ENCODE measurements at regions not wholly inside any gene's neighbourhood (a gene's known extent, or its start where the extent isn't known, plus 50 kb on each side); places are given as distances from the start of the nearest gene placed in this dataset.

GRCh38 chr13:29706923-29707322 is 111.4 kb upstream of the SLC7A1 start:
- Histone ChIP-seq H2AFZ (ENCODE audit: control insufficient read depth, low read depth, low read length) (no peak overlapping the region), H3K9me3 (replicated peaks; ENCODE audit: control insufficient read depth, insufficient read depth, low read length) (no peaks in the 10 kb centered on the region), H3K79me2 (ENCODE audit: control insufficient read depth, insufficient read depth, low read length) (no peaks in the 10 kb centered on the region), H3K4me2 (ENCODE audit: control insufficient read depth, insufficient read depth) (no peak overlapping the region), H3K36me3 (ENCODE audit: control insufficient read depth in 2 of 2, insufficient read depth in 2 of 2, low read length in 1 of 2) (no peaks in the 10 kb centered on the region), H3K27me3 (replicated peaks in 1 of 2; ENCODE audit: control insufficient read depth in 2 of 2, insufficient read depth in 2 of 2, low read length in 1 of 2) (peaks cover 2 to 5% of the 10 kb centered on the region in 2 experiments), H3K4me1 (ENCODE audit: control insufficient read depth, insufficient read depth, low read length) (no peaks in the 10 kb centered on the region), H4K20me1 (ENCODE audit: control insufficient read depth, insufficient read depth) (no peaks in the 10 kb centered on the region), H3K9ac (ENCODE audit: control insufficient read depth, insufficient read depth, low read length) (no peak overlapping the region), H3K4me3 (no peak overlapping the region), H3K27ac (ENCODE audit: control insufficient read depth, insufficient read depth) (no peak overlapping the region)
- no peak for ATAC-seq
- FAIRE-seq, result no peak
- ChIA-PET SMC1A (ENCODE audit: uncharacterized antibody, unreplicated experiment) (interaction anchor here (0.5 to 3.7 kb wide), 5 partner anchors 8 to 234 kb away, joined by 3 to 17 read pairs (median 4); no protein-coding TSS in a partner anchor), CTCF (interaction anchor here (0.7 to 7.9 kb wide), 9 partner anchors 9 to 234 kb away, joined by 3 to 80 read pairs (median 4); no protein-coding TSS in a partner anchor), POLR2A (no interaction called here), RAD21 (ENCODE audit: unreplicated experiment) (interaction anchor here (1.4 to 3.1 kb wide), 4 partner anchors 197 to 408 kb away, joined by 3 to 24 read pairs (median 4); no protein-coding TSS in a partner anchor)
- in situ Hi-C loops (cut with MboI), result no loop called here
- TF ChIP-seq SMARCA5 (IDR thresholded peaks at IDR 0.05), result no peak
- no peak for TF ChIP-seq EGR1 (IDR thresholded peaks at IDR 0.05; ENCODE audit: borderline replicate concordance in 1 of 2, low read depth in 2 of 2, low read length in 2 of 2)
- TF ChIP-seq SKIL (IDR thresholded peaks at IDR 0.05; ENCODE audit: low read depth, poor library complexity, severe bottlenecking), result no peak
- TF ChIP-seq RFX5 (IDR thresholded peaks at IDR 0.05; ENCODE audit: low read depth, low read length), result no peak
- no peak for TF ChIP-seq ZBTB40 (IDR thresholded peaks at IDR 0.05; ENCODE audit: borderline replicate concordance)
- no peak for TF ChIP-seq JUND (IDR thresholded peaks at IDR 0.05; ENCODE audit: low read depth, low read length)
- no peak for TF ChIP-seq SIX5 (IDR thresholded peaks at IDR 0.05; ENCODE audit: low read depth, low read length, severe bottlenecking)
- TF ChIP-seq TCF3 (IDR thresholded peaks at IDR 0.05; ENCODE audit: borderline replicate concordance, insufficient read depth, low read depth, low read length), result no peak
- TF ChIP-seq PML (IDR thresholded peaks at IDR 0.05; ENCODE audit: low read length), result no peak
- no peak for TF ChIP-seq HDGF (IDR thresholded peaks at IDR 0.05)
- TF ChIP-seq FOXK2 (IDR thresholded peaks at IDR 0.05), result no peak
- TF ChIP-seq JUNB (IDR thresholded peaks at IDR 0.05), result no peak
- DNase-seq (ENCODE audit: low read depth, low spot score), result no peak
- no TSS peak for BruUV-seq (replicated peaks)
- intact Hi-C loops (cut with micrococcal nuclease; ENCODE audit: unreplicated experiment), result loop anchor here (10.0 kb wide), 1 partner anchor 232 kb away; no protein-coding TSS in a partner anchor
- WGBS (ENCODE audit: insufficient coverage, insufficient replicate concordance, low lambda C conversion rate, missing lambda C conversion rate), result 33% methylated on average over 9 of the region's 9 CpGs

Data from GM12878 (cell line).